NT2/D1 (cell line): ENCODE measurements at regions not wholly inside any gene's neighbourhood (a gene's known extent, or its start where the extent isn't known, plus 50 kb on each side); places are given as distances from the start of the nearest gene placed in this dataset.

Source experiments
- DNase-seq: peaks from one replicate; pipeline ENCODE4 v3.0.0-alpha.2; 2011; ENCODE audit warnings: low read depth, low spot score
- H3K27me3 ChIP-seq: 2 replicates; pipeline ENCODE4 v1.6.0; 2011; ENCODE audit warnings: mild to moderate bottlenecking; ENCODE audit not compliant: insufficient read length, insufficient read depth
- H3K36me3 ChIP-seq: 2 replicates; pipeline ENCODE4 v1.6.1; 2011; ENCODE audit warnings: mild to moderate bottlenecking, low read length, mixed read lengths; ENCODE audit not compliant: insufficient read depth, insufficient read length
- H3K4me1 ChIP-seq: 2 replicates; pipeline ENCODE4 v1.5.1; 2011; ENCODE audit not compliant: insufficient read depth, insufficient read length
- H3K4me3 ChIP-seq: 2 replicates; pipeline ENCODE4 v1.5.1; 2011; ENCODE audit warnings: low read depth; ENCODE audit not compliant: insufficient read length
- H3K9ac ChIP-seq: 2 replicates; pipeline ENCODE4 v1.6.0; 2011; ENCODE audit warnings: low read depth; ENCODE audit not compliant: insufficient read length
- H3K9me3 ChIP-seq: 2 replicates; pipeline ENCODE4 v1.5.1; 2011; ENCODE audit warnings: mild to moderate bottlenecking, low read length; ENCODE audit not compliant: insufficient read depth
- SUZ12 ChIP-seq: IDR thresholded peaks from 2 replicates; pipeline ENCODE4 v1.6.1; 2011; ENCODE audit not compliant: insufficient read length, insufficient read depth; ENCODE audit errors: extremely low read depth
- YY1 ChIP-seq: IDR thresholded peaks from 2 replicates; pipeline ENCODE4 v1.6.1; 2011; ENCODE audit not compliant: insufficient read length, insufficient read depth
- ZNF274 ChIP-seq: IDR thresholded peaks from 2 replicates; pipeline ENCODE4 v1.6.1; 2011; ENCODE audit warnings: mild to moderate bottlenecking, low read depth, low read length

- Histone ChIP-seq H3K4me1 (peaks cover 17% of the 10 kb centered on the region), H3K9me3 (no peaks in the 10 kb centered on the region), H3K27me3 (no peaks in the 10 kb centered on the region), H3K36me3 (no peaks in the 10 kb centered on the region), H3K9ac (peak overlapping the region; percentile 32), H3K4me3 (no peak overlapping the region)
- TF ChIP-seq YY1 (no peak), SUZ12 (no peak), ZNF274 (no peak)
- DNase-seq: no peak
Observed at GRCh38 chr1:43058545-43059360, 100.1 kb upstream of the SLC2A1 start.

GRCh38 chr1:43058056-43058455 lies 99.4 kb upstream of the SLC2A1 start:
- Histone ChIP-seq H3K36me3 (no peaks in the 10 kb centered on the region), H3K9me3 (no peaks in the 10 kb centered on the region), H3K27me3 (no peaks in the 10 kb centered on the region), H3K4me1 (peaks cover 17% of the 10 kb centered on the region), H3K4me3 (no peak overlapping the region), H3K9ac (peak overlapping the region; percentile 32)
- DNase-seq: no peak
- TF ChIP-seq SUZ12 (no peak), ZNF274 (no peak), YY1 (no peak)

GRCh38 chr1:43057567-43057966 lies 98.9 kb upstream of the SLC2A1 start:
- Histone ChIP-seq H3K9ac (no peak overlapping the region), H3K9me3 (no peaks in the 10 kb centered on the region), H3K27me3 (no peaks in the 10 kb centered on the region), H3K36me3 (no peaks in the 10 kb centered on the region), H3K4me3 (no peak overlapping the region), H3K4me1 (peaks cover 16% of the 10 kb centered on the region)
- TF ChIP-seq ZNF274 (no peak), YY1 (no peak), SUZ12 (no peak)
- no peak for DNase-seq

GRCh38 chr1:43056981-43057391 lies 98.3 kb upstream of the SLC2A1 start:
- TF ChIP-seq ZNF274 (no peak), YY1 (no peak), SUZ12 (no peak)
- Histone ChIP-seq H3K4me3 (no peak overlapping the region), H3K9me3 (no peaks in the 10 kb centered on the region), H3K4me1 (peaks cover 11% of the 10 kb centered on the region), H3K27me3 (no peaks in the 10 kb centered on the region), H3K36me3 (no peaks in the 10 kb centered on the region), H3K9ac (no peak overlapping the region)
- no peak for DNase-seq

- no peaks in the 10 kb centered on the region for H3K9me3 ChIP-seq
- no peak overlapping the region for H3K4me3 ChIP-seq
- H3K36me3 ChIP-seq: no peaks in the 10 kb centered on the region
- H3K27me3 ChIP-seq: no peaks in the 10 kb centered on the region
- TF ChIP-seq YY1 (no peak), SUZ12 (no peak), ZNF274 (no peak)
- peaks cover 14% of the 10 kb centered on the region for H3K4me1 ChIP-seq
- no peak for DNase-seq
- H3K9ac ChIP-seq: no peak overlapping the region
Observed at GRCh38 chr1:43056460-43056859, 97.8 kb upstream of the SLC2A1 start.

- TF ChIP-seq ZNF274 (no peak), YY1 (no peak), SUZ12 (no peak)
- peaks cover 14% of the 10 kb centered on the region for H3K4me1 ChIP-seq
- no peaks in the 10 kb centered on the region for H3K36me3 ChIP-seq
- no peak for DNase-seq
- H3K9me3 ChIP-seq: no peaks in the 10 kb centered on the region
- H3K9ac ChIP-seq: no peak overlapping the region
- no peaks in the 10 kb centered on the region for H3K27me3 ChIP-seq
- no peak overlapping the region for H3K4me3 ChIP-seq
Observed at GRCh38 chr1:43054961-43055360, 96.3 kb upstream of the SLC2A1 start.

- H3K9me3 ChIP-seq: no peaks in the 10 kb centered on the region
- H3K4me1 ChIP-seq: peaks cover 3% of the 10 kb centered on the region
- TF ChIP-seq ZNF274: no peak
- TF ChIP-seq YY1: no peak
- TF ChIP-seq SUZ12: no peak
- DNase-seq: no peak
- no peaks in the 10 kb centered on the region for H3K27me3 ChIP-seq
- no peak overlapping the region for H3K4me3 ChIP-seq
- no peak overlapping the region for H3K9ac ChIP-seq
- H3K36me3 ChIP-seq: no peaks in the 10 kb centered on the region
Observed at GRCh38 chr1:43052786-43053439, 94.2 kb upstream of the SLC2A1 start.

- TF ChIP-seq ZNF274 (no peak), SUZ12 (no peak), YY1 (no peak)
- H3K9ac ChIP-seq: no peak overlapping the region
- no peak overlapping the region for H3K4me3 ChIP-seq
- H3K9me3 ChIP-seq: no peaks in the 10 kb centered on the region
- no peaks in the 10 kb centered on the region for H3K36me3 ChIP-seq
- peaks cover 3% of the 10 kb centered on the region for H3K4me1 ChIP-seq
- DNase-seq: no peak
- H3K27me3 ChIP-seq: no peaks in the 10 kb centered on the region
Observed at GRCh38 chr1:43052322-43052721, 93.7 kb upstream of the SLC2A1 start.
